GM20000 (cell line): ENCODE measurements at regions not wholly inside any gene's neighbourhood (a gene's known extent, or its start where the extent isn't known, plus 50 kb on each side); places are given as distances from the start of the nearest gene placed in this dataset.

Experiments
- DNase-seq: peaks from one replicate; pipeline ENCODE4 v3.0.0; 2012; ENCODE audit warnings: low spot score
- CTCF ChIP-seq: IDR thresholded peaks from 2 replicates; pipeline ENCODE4 v1.5.1; 2012; ENCODE audit warnings: mild to moderate bottlenecking, control low read depth; ENCODE audit errors: extremely low read depth, missing control alignments

- no peak for TF ChIP-seq CTCF
- DNase-seq = no peak
Measured at GRCh38 chr4:89371614-89372013, 64.0 kb upstream of the GPRIN3 start.

- DNase-seq = no peak
- TF ChIP-seq CTCF = no peak
Measured at GRCh38 chr4:89369581-89369980, 62.0 kb upstream of the GPRIN3 start.

- no peak for DNase-seq
- TF ChIP-seq CTCF = no peak
Measured at GRCh38 chr4:89368861-89369260, 61.3 kb upstream of the GPRIN3 start.

GRCh38 chr4:89365776-89366175, 58.2 kb upstream of the GPRIN3 start:
- no peak for TF ChIP-seq CTCF
- DNase-seq = no peak

- TF ChIP-seq CTCF = no peak
- DNase-seq = no peak
Measured at GRCh38 chr4:89365375-89365774, 57.8 kb upstream of the GPRIN3 start.

- no peak for DNase-seq
Measured at GRCh38 chr4:89364541-89364940, 56.9 kb upstream of the GPRIN3 start.

GRCh38 chr4:89363786-89364185, 56.2 kb upstream of the GPRIN3 start:
- DNase-seq = no peak
- no peak for TF ChIP-seq CTCF

More at GRCh38 chr4:89364541-89364940, 56.9 kb upstream of the GPRIN3 start:
- no peak for TF ChIP-seq CTCF
